Effector CD4-positive, alpha-beta T cell (primary cell): ENCODE measurements at regions not wholly inside any gene's neighbourhood (a gene's known extent, or its start where the extent isn't known, plus 50 kb on each side); places are given as distances from the start of the nearest gene placed in this dataset.
"Not testable (repeated sequence)": the region's sequence is repeated elsewhere in the genome, so short reads cannot be mapped to it uniquely, and the experiment has no call there.

Experiments
- DNase-seq: peaks from one replicate; pipeline ENCODE4 v3.0.0-alpha.2; 2020

GRCh38 chr16:86337581-86338402, 172.5 kb upstream of the FOXF1 start:
- no peak for DNase-seq

GRCh38 chr16:86338403-86339115, 171.8 kb upstream of the FOXF1 start:
- DNase-seq = no peak

GRCh38 chr16:86342161-86342834, 168.0 kb upstream of the FOXF1 start:
- no peak for DNase-seq

GRCh38 chr16:86343027-86343795, 167.1 kb upstream of the FOXF1 start:
- DNase-seq = no peak

- DNase-seq = no peak
Observed at GRCh38 chr16:86343796-86344585, 166.3 kb upstream of the FOXF1 start.

GRCh38 chr16:86344586-86344871, 165.8 kb upstream of the FOXF1 start:
- no peak for DNase-seq

- no peak for DNase-seq
Observed at GRCh38 chr16:86344881-86345280, 165.4 kb upstream of the FOXF1 start.

- no peak for DNase-seq
Observed at GRCh38 chr16:86345516-86345915, 164.8 kb upstream of the FOXF1 start.

GRCh38 chr16:86346034-86346433, 164.3 kb upstream of the FOXF1 start:
- DNase-seq = no peak

GRCh38 chr16:86347090-86347489, 163.2 kb upstream of the FOXF1 start:
- no peak for DNase-seq

GRCh38 chr16:86347916-86348555, 162.3 kb upstream of the FOXF1 start:
- DNase-seq = no peak

- no peak for DNase-seq
Observed at GRCh38 chr16:86349338-86349900, 160.9 kb upstream of the FOXF1 start.

- DNase-seq = no peak
Observed at GRCh38 chr16:86350289-86350688, 160.0 kb upstream of the FOXF1 start.

GRCh38 chr16:86351041-86351784, 159.1 kb upstream of the FOXF1 start:
- DNase-seq = no peak

- DNase-seq = not testable (repeated sequence)
Observed at GRCh38 chr16:86351785-86352139, 158.6 kb upstream of the FOXF1 start.

GRCh38 chr16:86353148-86353547, 157.2 kb upstream of the FOXF1 start:
- no peak for DNase-seq

GRCh38 chr16:86353948-86354347, 156.4 kb upstream of the FOXF1 start:
- DNase-seq = no peak

- DNase-seq = no peak
Observed at GRCh38 chr16:86354641-86355513, 155.4 kb upstream of the FOXF1 start.

GRCh38 chr16:86355531-86355930, 154.8 kb upstream of the FOXF1 start:
- DNase-seq = no peak

GRCh38 chr16:86355951-86356350, 154.4 kb upstream of the FOXF1 start:
- DNase-seq = no peak
